GM23338 (cell line): ENCODE measurements at regions not wholly inside any gene's neighbourhood (a gene's known extent, or its start where the extent isn't known, plus 50 kb on each side); places are given as distances from the start of the nearest gene placed in this dataset.

Source experiments
- CREB1 ChIP-seq: fragments of 250-450 bp; sonication (Bioruptor Pico); IDR thresholded peaks from 2 replicates; pipeline ENCODE4 v1.5.0; 2020; ENCODE audit warnings: low read depth, mild to moderate bottlenecking, moderate library complexity
- CTCF ChIP-seq, 2 experiments: fragments of 200-600 bp in 1 of 2; sonication (generic) in 1 of 2; conservative IDR thresholded peaks; 2 replicates each; pipeline versions ENCODE4 v1.5.1 to v1.6.1; 2016 to 2017; ENCODE audit warnings: antibody characterized with exemption in 2 of 2, low read depth in 2 of 2, mild to moderate bottlenecking in 2 of 2, moderate library complexity in 1 of 2
- EZH2 ChIP-seq: fragments of 200-600 bp; sonication (generic); IDR thresholded peaks from one replicate; pipeline ENCODE4 v1.8.0; 2017; ENCODE audit warnings: antibody characterized with exemption, mild to moderate bottlenecking, low read depth; ENCODE audit not compliant: unreplicated experiment
- JUNB ChIP-seq: IDR thresholded peaks from one replicate; pipeline ENCODE4 v1.6.1; 2016; ENCODE audit warnings: antibody characterized with exemption; ENCODE audit not compliant: unreplicated experiment
- POLR2AphosphoS5 ChIP-seq: IDR thresholded peaks from 2 replicates; pipeline ENCODE4 v1.6.1; 2016; ENCODE audit warnings: antibody characterized with exemption, low read depth
- REST ChIP-seq: IDR thresholded peaks from one replicate; pipeline ENCODE4 v1.6.1; 2018; ENCODE audit warnings: antibody characterized with exemption; ENCODE audit not compliant: unreplicated experiment
- STAT1 ChIP-seq: IDR thresholded peaks from one replicate; pipeline ENCODE4 v1.6.1; 2016; ENCODE audit warnings: antibody characterized with exemption; ENCODE audit not compliant: unreplicated experiment
- ZNF331 ChIP-seq: fragments of 250-450 bp; sonication (Bioruptor Pico); IDR thresholded peaks from 2 replicates; pipeline ENCODE4 v1.5.0; 2020; ENCODE audit warnings: low read depth, mild to moderate bottlenecking, moderate library complexity

GRCh38 chr2:198698230-198698629 lies 759.5 kb downstream of the SATB2 start:
- no peak for TF ChIP-seq CTCF (conservative IDR thresholded peaks at IDR 0.05; ENCODE audit: low read depth in 2 of 2)
- TF ChIP-seq EZH2, result no peak
- no peak for TF ChIP-seq POLR2AphosphoS5
- no peak for TF ChIP-seq REST
- no peak for TF ChIP-seq ZNF331 (CRISPR knock-in tag)
- no peak for TF ChIP-seq STAT1
- TF ChIP-seq JUNB, result no peak
- TF ChIP-seq CREB1 (CRISPR knock-in tag), result no peak
